ENCODE measurements at regions not wholly inside any gene's neighbourhood (a gene's known extent, or its start where the extent isn't known, plus 50 kb on each side); places are given as distances from the start of the nearest gene placed in this dataset.

GRCh38 chr21:31586118-31586517 is 73.4 kb upstream of the SOD1 start:
- TF ChIP-seq CTCF (IDR thresholded peaks at IDR 0.05) (no peak), POLR2A (IDR thresholded peaks at IDR 0.05) (no peak)

Data from lower leg skin (tissue), 3 donors.